Parathyroid adenoma (tissue), 2 donors: ENCODE measurements at regions not wholly inside any gene's neighbourhood (a gene's known extent, or its start where the extent isn't known, plus 50 kb on each side); places are given as distances from the start of the nearest gene placed in this dataset.

ENCODE experiments used
- H2AFZ ChIP-seq: fragments of 300-600 bp; sonication (generic); one replicate; pipeline ENCODE4 v1.7.0; 2017; ENCODE audit warnings: antibody characterized with exemption, mild to moderate bottlenecking
- H3K27ac ChIP-seq: fragments of 300-600 bp; sonication (generic); one replicate; pipeline ENCODE4 v1.7.0; 2017
- H3K27me3 ChIP-seq: fragments of 300-600 bp; sonication (generic); one replicate; pipeline ENCODE4 v1.7.0; 2017; ENCODE audit warnings: low read length; ENCODE audit not compliant: control insufficient read depth, insufficient read depth
- H3K36me3 ChIP-seq: fragments of 300-600 bp; sonication (generic); one replicate; pipeline ENCODE4 v1.7.0; 2017; ENCODE audit warnings: low read length; ENCODE audit not compliant: control insufficient read depth, insufficient read depth
- H3K4me1 ChIP-seq: fragments of 300-600 bp; sonication (generic); one replicate; pipeline ENCODE4 v1.7.0; 2017; ENCODE audit warnings: control low read depth
- H3K4me2 ChIP-seq: fragments of 300-600 bp; sonication (generic); one replicate; pipeline ENCODE4 v1.7.0; 2017; ENCODE audit warnings: low read length
- H3K4me3 ChIP-seq: fragments of 300-600 bp; sonication (generic); one replicate; pipeline ENCODE4 v1.7.0; 2017; ENCODE audit warnings: low read depth, low read length
- H3K79me2 ChIP-seq: fragments of 300-600 bp; sonication (generic); one replicate; pipeline ENCODE4 v1.7.0; 2017; ENCODE audit warnings: control low read depth
- H3K9ac ChIP-seq: fragments of 300-600 bp; sonication (generic); one replicate; pipeline ENCODE4 v1.7.0; 2017; ENCODE audit warnings: mild to moderate bottlenecking
- H3K9me3 ChIP-seq: fragments of 300-600 bp; sonication (generic); one replicate; pipeline ENCODE4 v1.7.0; 2017; ENCODE audit warnings: low read length; ENCODE audit not compliant: control insufficient read depth
- CTCF ChIP-seq: fragments of 300-600 bp; sonication (generic); IDR thresholded peaks from one replicate; pipeline ENCODE4 v1.7.0; 2017; ENCODE audit warnings: antibody characterized with exemption, mild to moderate bottlenecking
- donor health status: primary hyperparathyroidism.

DNA sequence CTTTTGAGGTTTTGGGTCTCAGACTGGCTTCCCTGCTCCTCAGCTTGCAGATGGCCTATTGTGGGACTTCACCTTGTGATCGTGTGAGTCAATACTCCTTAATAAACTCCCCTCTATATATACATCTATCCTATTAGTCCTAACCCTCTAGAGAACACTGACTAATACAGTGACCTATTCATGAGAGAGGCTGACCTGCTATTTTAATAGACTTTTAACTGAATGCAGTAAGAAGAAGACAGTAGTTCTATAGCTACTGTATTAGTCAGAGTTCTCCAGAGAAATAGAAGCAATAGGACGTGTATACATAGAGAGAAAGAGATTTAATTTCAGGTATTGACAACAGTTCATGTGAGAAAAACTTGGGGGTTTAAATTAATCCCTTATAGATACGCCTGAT, 53.3 kb upstream of the SMLR1 start:
- H3K79me2 ChIP-seq = no peaks in the 10 kb centered on the region
- H3K27ac ChIP-seq = no peak overlapping the region
- no peak overlapping the region for H3K9ac ChIP-seq
- no peaks in the 10 kb centered on the region for H3K27me3 ChIP-seq
- no peak overlapping the region for H3K4me2 ChIP-seq
- H3K9me3 ChIP-seq = no peaks in the 10 kb centered on the region
- H3K4me3 ChIP-seq = no peak overlapping the region
- no peak for TF ChIP-seq CTCF
- H3K36me3 ChIP-seq = no peaks in the 10 kb centered on the region
- H2AFZ ChIP-seq = no peak overlapping the region
- H3K4me1 ChIP-seq = no peaks in the 10 kb centered on the region

GRCh38 chr6:130775411-130776012, 51.7 kb upstream of the SMLR1 start:
- no peaks in the 10 kb centered on the region for H3K4me1 ChIP-seq
- no peak overlapping the region for H3K9ac ChIP-seq
- no peaks in the 10 kb centered on the region for H3K9me3 ChIP-seq
- no peak overlapping the region for H2AFZ ChIP-seq
- no peak overlapping the region for H3K4me2 ChIP-seq
- no peak overlapping the region for H3K4me3 ChIP-seq
- H3K79me2 ChIP-seq = no peaks in the 10 kb centered on the region
- H3K27me3 ChIP-seq = no peaks in the 10 kb centered on the region
- no peak for TF ChIP-seq CTCF
- H3K36me3 ChIP-seq = no peaks in the 10 kb centered on the region
- no peak overlapping the region for H3K27ac ChIP-seq

GRCh38 chr6:130776287-130776925, 50.8 kb upstream of the SMLR1 start:
- no peak overlapping the region for H3K9ac ChIP-seq
- no peaks in the 10 kb centered on the region for H3K27me3 ChIP-seq
- H3K9me3 ChIP-seq = no peaks in the 10 kb centered on the region
- no peaks in the 10 kb centered on the region for H3K4me1 ChIP-seq
- no peak overlapping the region for H3K4me2 ChIP-seq
- H3K36me3 ChIP-seq = no peaks in the 10 kb centered on the region
- H2AFZ ChIP-seq = no peak overlapping the region
- no peak overlapping the region for H3K27ac ChIP-seq
- no peak overlapping the region for H3K4me3 ChIP-seq
- no peaks in the 10 kb centered on the region for H3K79me2 ChIP-seq
- TF ChIP-seq CTCF = no peak
